RWPE2 (cell line): ENCODE measurements at regions not wholly inside any gene's neighbourhood (a gene's known extent, or its start where the extent isn't known, plus 50 kb on each side); places are given as distances from the start of the nearest gene placed in this dataset.
"Not testable (repeated sequence)": the region's sequence is repeated elsewhere in the genome, so short reads cannot be mapped to it uniquely, and the experiment has no call there.

ENCODE experiments used
- ATAC-seq: fragments of 200-7000 bp; cut with Tn5 transposase; 3 replicates; pipeline ENCODE4 v1.9.1; 2021; ENCODE audit warnings: low read depth
- DNase-seq: peaks from one replicate; pipeline ENCODE4 v3.0.0-alpha.2; 2020; ENCODE audit warnings: low spot score
- H3K27ac ChIP-seq: fragments of 450-650 bp; 2 replicates; pipeline ENCODE4 v1.5.1; 2017; ENCODE audit warnings: mild to moderate bottlenecking; ENCODE audit not compliant: poor library complexity, severe bottlenecking
- H3K27me3 ChIP-seq: fragments of 250-450 bp; sonication (Bioruptor Pico); 2 replicates; pipeline ENCODE4 v1.5.1; 2021; ENCODE audit warnings: mild to moderate bottlenecking, moderate library complexity; ENCODE audit not compliant: insufficient read depth, poor library complexity, severe bottlenecking
- H3K36me3 ChIP-seq: fragments of 250-450 bp; sonication (Bioruptor Pico); 2 replicates; pipeline ENCODE4 v1.5.1; 2020; ENCODE audit warnings: low read depth, mild to moderate bottlenecking, moderate library complexity
- H3K4me1 ChIP-seq: fragments of 250-450 bp; sonication (Bioruptor Pico); 2 replicates; pipeline ENCODE4 v1.5.1; 2021; ENCODE audit warnings: mild to moderate bottlenecking, moderate library complexity; ENCODE audit not compliant: insufficient read depth, poor library complexity, severe bottlenecking
- H3K4me3 ChIP-seq: fragments of 250-450 bp; sonication (Bioruptor Pico); 2 replicates; pipeline ENCODE4 v1.5.1; 2021; ENCODE audit warnings: mild to moderate bottlenecking, moderate library complexity; ENCODE audit not compliant: severe bottlenecking
- H3K9me3 ChIP-seq: fragments of 250-450 bp; sonication (Bioruptor Pico); 2 replicates; pipeline ENCODE4 v1.5.1; 2021; ENCODE audit warnings: mild to moderate bottlenecking, moderate library complexity; ENCODE audit not compliant: severe bottlenecking
- TF ChIP-seq, protein P1 (sequence below): fragments of 450-650 bp; IDR thresholded peaks from one replicate; pipeline ENCODE4 v1.5.1; 2017; ENCODE audit warnings: mild to moderate bottlenecking, moderate library complexity; ENCODE audit not compliant: poor library complexity, severe bottlenecking

DNA sequence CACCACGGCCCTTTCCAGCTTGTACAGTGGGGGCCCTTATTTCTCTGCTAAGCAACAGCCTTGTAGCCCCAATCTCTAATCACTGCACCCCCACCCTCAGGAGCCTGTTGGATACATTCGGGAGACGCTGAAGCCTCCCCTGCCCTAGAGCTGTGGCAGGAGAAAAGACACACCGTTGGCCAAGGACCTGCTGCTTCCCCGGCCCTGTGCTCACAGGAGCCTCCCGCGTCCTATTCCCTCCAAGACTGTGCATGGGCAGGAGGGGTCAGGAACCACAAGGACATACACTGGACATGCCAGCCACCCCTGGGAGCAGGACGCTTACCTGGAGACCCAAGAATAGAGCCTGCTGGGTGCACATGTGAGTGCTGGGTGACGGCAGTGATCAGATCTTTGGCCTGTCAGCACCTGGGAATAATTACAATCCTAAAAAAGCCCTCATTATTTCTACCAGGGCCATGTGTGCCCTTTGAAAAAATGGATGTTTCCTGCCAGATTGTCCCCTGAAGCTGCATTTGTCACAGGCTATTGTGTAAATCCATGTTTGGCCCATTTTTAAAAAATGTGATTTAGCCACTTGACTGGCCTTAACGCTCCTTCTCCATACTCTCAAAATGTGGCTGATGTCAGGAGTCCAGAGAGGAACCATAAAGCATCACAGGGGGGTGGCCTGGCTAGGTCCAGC lies 590.6 kb downstream of the MATN1 start:
- peaks cover 3% of the 10 kb centered on the region for H3K27me3 ChIP-seq
- DNase-seq (no peak), ATAC-seq (no peak)
- TF ChIP-seq, protein P1, sequence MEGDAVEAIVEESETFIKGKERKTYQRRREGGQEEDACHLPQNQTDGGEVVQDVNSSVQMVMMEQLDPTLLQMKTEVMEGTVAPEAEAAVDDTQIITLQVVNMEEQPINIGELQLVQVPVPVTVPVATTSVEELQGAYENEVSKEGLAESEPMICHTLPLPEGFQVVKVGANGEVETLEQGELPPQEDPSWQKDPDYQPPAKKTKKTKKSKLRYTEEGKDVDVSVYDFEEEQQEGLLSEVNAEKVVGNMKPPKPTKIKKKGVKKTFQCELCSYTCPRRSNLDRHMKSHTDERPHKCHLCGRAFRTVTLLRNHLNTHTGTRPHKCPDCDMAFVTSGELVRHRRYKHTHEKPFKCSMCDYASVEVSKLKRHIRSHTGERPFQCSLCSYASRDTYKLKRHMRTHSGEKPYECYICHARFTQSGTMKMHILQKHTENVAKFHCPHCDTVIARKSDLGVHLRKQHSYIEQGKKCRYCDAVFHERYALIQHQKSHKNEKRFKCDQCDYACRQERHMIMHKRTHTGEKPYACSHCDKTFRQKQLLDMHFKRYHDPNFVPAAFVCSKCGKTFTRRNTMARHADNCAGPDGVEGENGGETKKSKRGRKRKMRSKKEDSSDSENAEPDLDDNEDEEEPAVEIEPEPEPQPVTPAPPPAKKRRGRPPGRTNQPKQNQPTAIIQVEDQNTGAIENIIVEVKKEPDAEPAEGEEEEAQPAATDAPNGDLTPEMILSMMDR: no peak
- H3K27ac ChIP-seq: no peak overlapping the region
- H3K4me1 ChIP-seq: no peaks in the 10 kb centered on the region
- H3K36me3 ChIP-seq: no peaks in the 10 kb centered on the region
- no peaks in the 10 kb centered on the region for H3K9me3 ChIP-seq
- H3K4me3 ChIP-seq: no peak overlapping the region

DNA sequence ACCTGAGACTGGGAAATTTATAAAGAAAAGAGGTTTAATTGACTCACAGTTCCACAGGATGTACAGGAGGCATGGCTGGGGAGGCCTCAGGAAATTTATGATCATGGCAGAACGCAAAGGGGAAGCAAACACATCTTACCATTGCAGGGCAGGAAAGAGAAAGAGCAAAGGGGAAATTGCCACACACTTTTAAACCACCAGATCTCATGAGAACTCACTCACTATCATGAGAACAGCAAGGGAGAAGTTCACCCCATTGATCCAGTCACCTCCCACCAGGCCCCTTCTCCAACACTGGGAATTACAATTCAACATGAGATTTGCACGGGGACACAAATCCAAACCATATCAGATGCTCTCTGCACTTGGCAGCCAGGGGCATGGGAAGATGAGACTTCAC lies 592.8 kb downstream of the MATN1 start:
- H3K9me3 ChIP-seq, H3K4me3 ChIP-seq, DNase-seq, ATAC-seq, H3K27me3 ChIP-seq, H3K27ac ChIP-seq, H3K36me3 ChIP-seq, H3K4me1 ChIP-seq: not testable (repeated sequence)

DNA sequence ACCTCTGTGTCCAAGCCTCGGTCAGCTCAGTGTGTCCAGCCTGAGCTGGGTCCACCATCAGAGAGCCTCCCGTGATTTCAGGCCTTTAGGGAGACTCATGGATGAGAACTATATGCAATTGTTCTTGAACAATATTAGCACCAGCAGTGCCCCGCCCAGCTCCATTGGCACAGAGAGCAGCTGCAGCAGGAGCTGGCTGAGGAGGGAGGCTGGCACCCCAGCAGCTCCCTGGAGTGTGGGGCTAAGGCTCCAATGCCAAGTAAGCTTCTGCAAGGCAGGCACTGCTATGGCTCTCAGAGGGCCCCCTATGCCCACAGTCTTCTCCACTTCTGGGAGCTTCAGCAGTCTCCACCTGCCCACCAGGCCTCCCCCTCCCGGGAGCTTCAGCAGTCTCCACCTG lies 593.3 kb downstream of the MATN1 start:
- no peak for ATAC-seq
- no peak for DNase-seq
- Histone ChIP-seq H3K9me3 (no peaks in the 10 kb centered on the region), H3K4me1 (no peaks in the 10 kb centered on the region), H3K27me3 (no peaks in the 10 kb centered on the region), H3K36me3 (no peaks in the 10 kb centered on the region), H3K27ac (no peak overlapping the region), H3K4me3 (no peak overlapping the region)
- TF ChIP-seq, protein P1: no peak

DNA sequence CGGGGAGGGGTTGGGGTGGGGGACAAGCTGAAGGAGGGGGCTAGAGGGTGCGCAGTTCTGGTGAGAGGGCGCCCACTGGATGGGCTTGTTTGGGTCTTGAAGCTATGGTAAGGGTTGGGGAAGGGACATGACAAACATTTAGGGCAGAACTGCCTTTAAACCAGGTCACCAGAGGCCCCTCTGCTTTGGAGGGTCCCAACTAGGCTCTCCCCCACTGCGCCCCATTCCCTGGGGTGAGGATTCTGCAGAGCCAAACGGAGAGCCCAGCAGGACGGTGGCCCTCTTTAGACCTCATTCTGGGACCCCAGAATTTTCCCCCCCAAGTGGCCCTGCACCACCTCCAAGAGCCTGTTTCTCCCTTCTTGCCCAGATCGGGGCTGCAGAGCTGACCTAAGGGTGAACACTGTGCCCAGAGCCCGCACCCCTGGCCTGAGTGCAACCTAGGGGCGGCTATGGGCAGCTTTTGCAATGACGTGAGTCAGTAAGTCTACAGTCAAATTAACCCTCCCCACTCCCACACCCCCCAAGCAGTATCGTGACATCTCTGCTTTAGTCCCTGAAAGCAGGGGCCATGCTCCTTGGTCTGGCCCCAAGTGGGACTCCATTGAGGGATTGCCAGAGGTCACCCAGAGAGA lies 593.8 kb downstream of the MATN1 start:
- H3K27ac ChIP-seq: no peak overlapping the region
- H3K27me3 ChIP-seq: no peaks in the 10 kb centered on the region
- no peaks in the 10 kb centered on the region for H3K36me3 ChIP-seq
- ATAC-seq: no peak
- DNase-seq: no peak
- no peak overlapping the region for H3K4me3 ChIP-seq
- TF ChIP-seq, protein P1: no peak
- no peaks in the 10 kb centered on the region for H3K9me3 ChIP-seq
- no peaks in the 10 kb centered on the region for H3K4me1 ChIP-seq

DNA sequence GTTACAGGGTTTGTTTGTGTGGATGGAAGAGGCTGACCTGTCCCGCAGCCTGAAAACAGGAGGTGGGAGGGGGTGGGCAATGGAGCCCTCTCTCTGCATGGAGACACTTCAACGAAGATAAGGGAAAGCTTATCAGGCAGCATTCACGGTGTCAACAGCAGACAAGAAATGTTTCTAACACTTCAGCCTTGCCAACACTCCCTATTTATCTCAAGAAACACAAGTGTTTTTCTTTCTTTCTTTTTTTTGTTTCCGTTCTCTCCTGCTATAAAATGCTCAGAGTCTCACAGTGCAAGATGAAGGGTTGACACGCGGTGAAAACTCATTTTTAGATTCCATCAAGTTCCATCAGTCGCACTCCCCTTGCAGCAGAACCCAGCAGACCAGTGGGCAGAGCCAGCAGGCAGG lies 594.4 kb downstream of the MATN1 start:
- TF ChIP-seq, protein P1: no peak

More for the DNA sequence above, 594.4 kb downstream of the MATN1 start:
- H3K4me3 ChIP-seq: no peak overlapping the region
- H3K27ac ChIP-seq: no peak overlapping the region
- H3K9me3 ChIP-seq: no peaks in the 10 kb centered on the region
- ATAC-seq: no peak
- no peaks in the 10 kb centered on the region for H3K4me1 ChIP-seq
- H3K36me3 ChIP-seq: no peaks in the 10 kb centered on the region
- no peak for DNase-seq
- no peaks in the 10 kb centered on the region for H3K27me3 ChIP-seq
